Hepatocyte (in vitro differentiated cells): ENCODE measurements at regions not wholly inside any gene's neighbourhood (a gene's known extent, or its start where the extent isn't known, plus 50 kb on each side); places are given as distances from the start of the nearest gene placed in this dataset.

Experiments used
- EZH2 ChIP-seq: fragments of 200-600 bp; sonication (generic); IDR thresholded peaks from 2 replicates; pipeline ENCODE4 v1.6.1; 2016; ENCODE audit warnings: antibody characterized with exemption, mild to moderate bottlenecking, borderline replicate concordance
- EZH2phosphoT487 ChIP-seq: fragments of 200-600 bp; sonication (generic); IDR thresholded peaks from one replicate; pipeline ENCODE4 v1.6.1; 2018; ENCODE audit warnings: antibody characterized with exemption, mild to moderate bottlenecking, low read depth, moderate library complexity; ENCODE audit not compliant: unreplicated experiment, severe bottlenecking
- TF ChIP-seq, protein P1 (sequence below): fragments of 200-600 bp; sonication (generic); IDR thresholded peaks from 2 replicates; pipeline ENCODE4 v1.5.1; 2016; ENCODE audit warnings: antibody characterized with exemption, mild to moderate bottlenecking; ENCODE audit not compliant: poor library complexity

DNA sequence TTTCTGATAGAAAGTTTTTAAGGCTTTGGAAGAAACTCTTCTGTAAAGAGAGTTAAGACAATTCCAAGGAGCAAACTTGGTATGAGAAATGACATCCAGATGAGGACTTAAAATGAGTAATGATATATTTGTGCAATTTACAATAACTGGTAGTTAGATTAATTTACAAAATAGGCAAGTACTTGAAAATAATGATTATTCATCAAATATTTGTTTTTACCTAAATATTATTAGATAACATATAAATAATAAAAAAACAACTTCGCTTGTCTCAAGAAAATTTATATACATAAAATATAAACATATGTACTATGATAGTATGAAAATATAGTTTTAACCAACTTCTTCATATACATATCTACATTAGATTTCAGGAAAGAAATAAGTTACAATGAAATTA lies 478.5 kb downstream of the TRIB2 start:
- TF ChIP-seq, protein P1, sequence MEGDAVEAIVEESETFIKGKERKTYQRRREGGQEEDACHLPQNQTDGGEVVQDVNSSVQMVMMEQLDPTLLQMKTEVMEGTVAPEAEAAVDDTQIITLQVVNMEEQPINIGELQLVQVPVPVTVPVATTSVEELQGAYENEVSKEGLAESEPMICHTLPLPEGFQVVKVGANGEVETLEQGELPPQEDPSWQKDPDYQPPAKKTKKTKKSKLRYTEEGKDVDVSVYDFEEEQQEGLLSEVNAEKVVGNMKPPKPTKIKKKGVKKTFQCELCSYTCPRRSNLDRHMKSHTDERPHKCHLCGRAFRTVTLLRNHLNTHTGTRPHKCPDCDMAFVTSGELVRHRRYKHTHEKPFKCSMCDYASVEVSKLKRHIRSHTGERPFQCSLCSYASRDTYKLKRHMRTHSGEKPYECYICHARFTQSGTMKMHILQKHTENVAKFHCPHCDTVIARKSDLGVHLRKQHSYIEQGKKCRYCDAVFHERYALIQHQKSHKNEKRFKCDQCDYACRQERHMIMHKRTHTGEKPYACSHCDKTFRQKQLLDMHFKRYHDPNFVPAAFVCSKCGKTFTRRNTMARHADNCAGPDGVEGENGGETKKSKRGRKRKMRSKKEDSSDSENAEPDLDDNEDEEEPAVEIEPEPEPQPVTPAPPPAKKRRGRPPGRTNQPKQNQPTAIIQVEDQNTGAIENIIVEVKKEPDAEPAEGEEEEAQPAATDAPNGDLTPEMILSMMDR: no peak
- TF ChIP-seq EZH2phosphoT487: no peak
- TF ChIP-seq EZH2: no peak
